Right renal cortex interstitium (tissue), 3 donors: ENCODE measurements at regions not wholly inside any gene's neighbourhood (a gene's known extent, or its start where the extent isn't known, plus 50 kb on each side); places are given as distances from the start of the nearest gene placed in this dataset.
"Not testable (repeated sequence)": the region's sequence is repeated elsewhere in the genome, so short reads cannot be mapped to it uniquely, and the experiment has no call there.

Experiments used
- DNase-seq, 3 donors: peaks; one replicate each; pipeline ENCODE4 v3.0.0-alpha.2; 2013; ENCODE audit warnings: low read depth in 3 of 3, low spot score in 2 of 3

DNA sequence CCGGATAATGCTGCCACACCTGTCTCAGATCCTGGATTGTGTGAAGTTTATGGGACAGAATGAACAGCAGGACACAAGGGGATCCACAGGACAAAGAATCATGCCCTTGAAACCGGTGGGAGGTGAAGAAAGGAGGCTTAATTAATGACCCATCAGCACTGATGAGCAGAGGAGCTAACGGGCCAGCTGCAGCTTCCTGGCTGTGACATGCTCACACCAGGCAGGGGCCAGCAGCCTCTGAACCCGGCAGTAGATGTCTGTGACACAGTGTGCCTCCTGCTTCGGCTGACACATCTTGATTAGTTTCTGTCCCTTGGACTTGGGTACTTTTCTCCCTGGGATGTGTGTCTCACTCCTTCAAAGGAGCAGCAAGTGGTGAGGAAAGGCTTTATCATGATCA, 328.8 kb upstream of the BRINP1 start:
- DNase-seq: no peak

- peak in 1 of 3 donors; percentile 31 for DNase-seq
Observed at GRCh38 chr9:119689879-119690278, 320.6 kb upstream of the BRINP1 start.

GRCh38 chr9:119688547-119688946, 319.3 kb upstream of the BRINP1 start:
- DNase-seq: no peak

- DNase-seq: no peak
Observed at GRCh38 chr9:119677811-119678505, 308.7 kb upstream of the BRINP1 start.

GRCh38 chr9:119675951-119676350, 306.7 kb upstream of the BRINP1 start:
- no peak for DNase-seq

- DNase-seq: not testable (repeated sequence)
Observed at GRCh38 chr9:119672763-119673162, 303.5 kb upstream of the BRINP1 start.

GRCh38 chr9:119667916-119668315, 298.7 kb upstream of the BRINP1 start:
- DNase-seq: no peak

DNA sequence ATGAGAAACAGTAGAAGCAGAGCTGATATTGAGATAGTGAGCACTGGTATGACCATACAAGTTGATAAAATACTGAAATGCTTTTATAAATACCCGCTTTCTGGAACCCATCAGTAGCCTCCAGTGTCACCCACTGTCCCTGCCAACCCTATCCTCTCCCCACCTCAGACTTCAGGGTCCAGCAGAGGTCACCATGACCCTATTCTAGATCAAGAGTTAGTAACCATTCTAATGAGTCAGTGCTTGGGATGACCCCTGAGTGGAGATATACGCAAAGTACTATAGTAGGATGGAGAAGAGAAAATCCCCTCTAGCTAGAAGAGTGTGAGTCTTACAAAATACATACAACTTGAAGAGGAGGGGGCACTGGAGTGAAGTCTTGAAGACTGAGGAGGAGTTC, 297.9 kb upstream of the BRINP1 start:
- no peak for DNase-seq

- DNase-seq: no peak
Observed at GRCh38 chr9:119662329-119662728, 293.1 kb upstream of the BRINP1 start.

- DNase-seq: no peak
Observed at GRCh38 chr9:119652931-119653330, 283.7 kb upstream of the BRINP1 start.

GRCh38 chr9:119649205-119649604, 280.0 kb upstream of the BRINP1 start:
- DNase-seq: no peak

DNA sequence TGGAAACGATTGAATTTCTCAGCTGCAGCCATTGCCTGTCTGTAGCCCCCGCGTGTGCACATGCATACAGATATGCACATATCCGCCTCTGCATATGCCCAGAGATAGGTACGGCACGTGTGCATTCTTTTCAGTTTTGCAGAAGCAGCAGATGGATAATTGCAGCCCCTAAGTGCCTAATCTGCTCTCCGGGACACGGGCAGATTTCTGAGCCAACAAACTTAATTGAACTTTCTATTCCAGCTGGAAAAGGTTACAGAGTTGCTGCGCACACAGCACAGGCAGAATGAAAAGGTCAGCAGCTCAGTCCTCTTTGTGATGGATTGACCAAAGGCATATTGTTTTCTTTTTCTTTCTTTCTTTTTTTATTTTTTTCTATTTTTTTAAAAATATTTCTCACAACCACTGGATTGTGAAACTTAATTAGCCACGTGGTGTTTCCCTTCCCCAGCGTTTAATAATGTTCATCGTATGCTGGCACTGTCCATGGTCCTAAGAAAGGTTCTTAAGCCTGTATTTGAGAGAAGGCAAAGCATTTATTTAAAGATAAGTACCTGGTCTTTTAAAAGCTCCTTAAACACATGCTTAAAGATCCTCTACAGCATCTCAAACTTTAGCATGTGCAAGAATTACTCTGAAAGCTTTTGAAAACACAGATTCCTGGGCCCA, 270.2 kb upstream of the BRINP1 start:
- DNase-seq: peak; percentile 10 to 45 (median 13)

DNA sequence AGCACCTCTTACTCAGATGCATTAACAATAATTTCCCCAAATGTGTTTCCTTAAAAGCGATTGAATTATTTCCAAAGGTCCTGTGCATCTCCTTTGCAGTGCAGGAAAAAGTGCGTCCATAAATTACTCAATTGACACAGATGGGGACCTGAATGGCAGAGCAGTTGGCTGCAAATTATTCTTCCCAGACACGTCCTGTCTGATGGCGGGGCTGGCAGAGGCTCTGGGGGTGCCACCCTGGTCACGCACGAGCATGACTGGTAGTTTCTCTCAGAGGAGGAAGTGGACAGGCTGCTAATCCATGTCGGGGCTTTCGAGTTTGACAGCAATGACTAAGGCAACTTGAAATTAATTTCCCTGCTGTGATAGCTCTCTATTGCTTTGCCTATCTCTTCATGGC, 264.8 kb upstream of the BRINP1 start:
- no peak for DNase-seq

- DNase-seq: no peak
Observed at GRCh38 chr9:119611565-119611964, 242.3 kb upstream of the BRINP1 start.

DNA sequence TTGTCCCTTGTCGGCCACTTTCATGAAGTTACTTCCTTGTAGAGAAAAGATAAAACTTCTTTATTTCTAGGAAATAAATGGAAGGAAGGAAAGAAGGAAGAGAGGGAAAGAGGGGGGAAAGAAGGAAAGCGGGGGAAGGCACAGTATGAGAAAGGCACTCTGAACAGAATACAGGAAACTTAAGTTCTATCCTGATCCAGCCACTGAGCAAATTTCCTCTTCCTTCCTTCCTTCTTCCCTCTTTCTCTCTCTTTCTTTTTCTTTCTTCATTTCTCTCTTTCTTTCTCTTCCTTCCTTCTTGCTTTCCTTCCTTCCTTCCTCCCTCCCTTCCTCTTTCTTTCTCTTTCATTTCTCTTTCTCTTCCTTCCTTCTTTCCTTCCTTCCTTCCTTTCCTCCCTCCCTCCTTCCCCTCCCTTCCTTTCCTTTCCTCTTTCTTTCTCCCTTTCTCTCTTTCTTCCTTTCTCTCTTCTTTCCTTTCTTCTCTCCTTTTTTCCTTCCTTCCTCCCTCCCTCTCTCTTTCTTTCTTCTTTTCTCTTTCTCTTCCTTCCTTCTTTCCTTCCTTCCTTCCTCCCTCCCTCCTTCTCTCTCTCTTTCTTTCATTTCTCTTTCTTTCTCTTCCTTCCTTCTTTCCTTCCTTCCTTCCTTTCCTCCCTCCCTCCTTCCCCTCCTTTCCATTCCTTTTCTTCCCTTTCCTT, 240.2 kb upstream of the BRINP1 start:
- no peak for DNase-seq

- DNase-seq: no peak
Observed at GRCh38 chr9:119601632-119602031, 232.4 kb upstream of the BRINP1 start.

- DNase-seq: no peak
Observed at GRCh38 chr9:119597499-119597898, 228.3 kb upstream of the BRINP1 start.

- no peak for DNase-seq
Observed at GRCh38 chr9:119596703-119597102, 227.5 kb upstream of the BRINP1 start.

- DNase-seq: peak in 2 of 3 donors; percentile 13 to 45
Observed at GRCh38 chr9:119588874-119589744, 219.9 kb upstream of the BRINP1 start.

DNA sequence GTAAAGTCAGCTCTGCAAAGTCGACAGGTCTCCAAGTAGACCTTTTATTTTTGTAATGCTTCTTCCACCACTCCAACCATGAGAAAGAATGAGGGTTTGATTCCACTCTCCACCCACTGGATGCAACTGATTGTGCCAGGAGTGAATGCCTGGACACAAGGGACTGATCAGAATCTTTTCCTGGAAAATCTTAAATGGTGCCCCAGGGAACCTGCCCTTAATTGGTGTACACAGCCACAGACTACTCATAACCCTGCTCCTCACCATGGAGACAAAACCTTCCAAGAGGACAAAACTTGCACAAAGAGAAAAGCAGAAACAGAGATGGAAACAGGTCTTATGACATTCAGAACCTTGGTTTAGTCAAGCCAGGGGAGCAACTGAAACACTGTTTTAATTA, 208.6 kb upstream of the BRINP1 start:
- no peak for DNase-seq

DNA sequence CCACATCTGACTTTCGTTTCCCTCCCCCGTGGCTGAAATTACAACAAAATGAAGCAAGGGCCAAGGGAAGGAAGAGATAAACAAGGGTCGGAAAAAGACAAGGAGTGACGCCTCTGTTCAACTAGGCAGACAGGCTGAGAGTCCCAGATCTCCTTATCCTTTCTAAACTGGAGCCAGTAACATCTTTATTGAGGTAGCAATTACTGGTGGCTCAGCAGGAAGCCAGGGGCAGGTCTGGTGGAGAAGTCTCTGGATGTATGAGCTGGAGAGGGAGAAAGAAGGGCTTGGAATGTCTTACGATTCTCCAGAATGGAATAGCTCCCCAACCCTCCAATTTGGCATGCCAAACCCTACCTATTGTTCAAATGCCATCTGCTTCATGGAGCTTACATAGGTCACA, 190.8 kb upstream of the BRINP1 start:
- no peak for DNase-seq
